A549 (cell line): ENCODE measurements at regions not wholly inside any gene's neighbourhood (a gene's known extent, or its start where the extent isn't known, plus 50 kb on each side); places are given as distances from the start of the nearest gene placed in this dataset.
A peak's percentile ranks its signal among the peaks of the same experiment; 100 is the strongest.

Source experiments
- ATAC-seq, 2 experiments: fragments of 200-7000 bp in 1 of 2; fragments of >200 bp in 1 of 2; cut with Nextera tagmentation in 1 of 2; cut with Tn5 transposase in 1 of 2; 3 replicates each; pipeline versions ENCODE4 v1.8.0 to v1.9.1; 2018 to 2020; ENCODE audit warnings: mild to moderate bottlenecking in 1 of 2, moderate library complexity in 1 of 2
- CTCF ChIA-PET: fragments of 300-600 bp; sonication (Branson Sonifier 250); formaldehyde crosslinking; extraction: SDS; loops from one replicate; lab custom pipeline; 2021; ENCODE audit warnings: antibody characterized with exemption, inconsistent platforms; lab: Yijun Ruan, JAX
- POLR2A ChIA-PET: fragments of 350-600 bp; formaldehyde crosslinking; extraction: SDS; loops from one replicate; lab custom pipeline; 2021; ENCODE audit warnings: antibody characterized with exemption, inconsistent platforms; lab: Yijun Ruan, JAX
- DNase-seq, 2 experiments: peaks; one replicate each; pipeline versions ENCODE4 v3.0.0 to v3.0.0-alpha.2; 2011 to 2016; ENCODE audit warnings: low read depth in 1 of 2, low spot score in 1 of 2
- FAIRE-seq: peaks from 2 replicates; lab custom pipeline; 2011; peaks lifted over from hg19 to GRCh38; lab: Jason Lieb, UNC
- H3K27ac ChIP-seq, 2 experiments: fragments of >200 bp; sonication (Bioruptor Twin); formaldehyde crosslinking; 3 replicates each; pipeline ENCODE4 v1.5.1; 2016 to 2017
- H3K4me1 ChIP-seq: fragments of >200 bp; sonication (Bioruptor Twin); formaldehyde crosslinking; 3 replicates; pipeline ENCODE4 v1.6.1; 2016
- H3K4me2 ChIP-seq: fragments of >200 bp; sonication (Bioruptor Twin); formaldehyde crosslinking; 3 replicates; pipeline ENCODE4 v1.6.1; 2016
- H3K4me3 ChIP-seq: fragments of >200 bp; sonication (Bioruptor Twin); formaldehyde crosslinking; 3 replicates; pipeline ENCODE4 v1.5.1; 2016
- H3K9me3 ChIP-seq: fragments of >200 bp; sonication (Bioruptor Twin); formaldehyde crosslinking; 3 replicates; pipeline ENCODE4 v1.6.1; 2016
- CBX8 ChIP-seq: fragments of 200-600 bp; sonication (generic); IDR thresholded peaks from 2 replicates; pipeline ENCODE4 v1.6.1; 2016
- CEBPB ChIP-seq, 2 experiments: fragments of >200 bp in 1 of 2; sonication (Bioruptor Twin) in 1 of 2; formaldehyde crosslinking in 1 of 2; IDR thresholded peaks; 2 replicates each; pipeline ENCODE4 v1.6.1; 2012 to 2016
- CHD2 ChIP-seq: fragments of 150-350 bp; IDR thresholded peaks from 2 replicates; pipeline ENCODE4 v1.6.1; 2014; ENCODE audit warnings: low read length; ENCODE audit not compliant: partially characterized antibody
- CHD4 ChIP-seq: fragments of 200-600 bp; sonication (generic); IDR thresholded peaks from 2 replicates; pipeline ENCODE4 v1.6.1; 2016; ENCODE audit warnings: antibody characterized with exemption, mild to moderate bottlenecking, borderline replicate concordance
- EP300 ChIP-seq, 2 experiments: fragments of >200 bp; sonication (Bioruptor Twin); formaldehyde crosslinking; IDR thresholded peaks; 2 replicates in 1 of 2; 3 replicates in 1 of 2; pipeline ENCODE4 v1.6.1; 2016 to 2017
- FOSB ChIP-seq: fragments of 250-450 bp; sonication (Bioruptor Pico); IDR thresholded peaks from 2 replicates; pipeline ENCODE4 v1.5.0; 2020; ENCODE audit warnings: mild to moderate bottlenecking, moderate library complexity
- GATA3 ChIP-seq: IDR thresholded peaks from 2 replicates; pipeline ENCODE4 v1.6.1; 2012; ENCODE audit warnings: borderline replicate concordance
- HDAC2 ChIP-seq: fragments of 200-600 bp; sonication (generic); IDR thresholded peaks from 2 replicates; pipeline ENCODE4 v1.6.1; 2016
- HES2 ChIP-seq: fragments of >200 bp; sonication (Bioruptor Twin); formaldehyde crosslinking; IDR thresholded peaks from 2 replicates; pipeline ENCODE4 v1.6.1; 2016
- HOXB13 ChIP-seq: fragments of 250-450 bp; sonication (Bioruptor Pico); IDR thresholded peaks from 2 replicates; pipeline ENCODE4 v1.5.0; 2020; ENCODE audit warnings: low read depth, mild to moderate bottlenecking, moderate library complexity
- JUNB ChIP-seq: fragments of >200 bp; sonication (Bioruptor Twin); formaldehyde crosslinking; IDR thresholded peaks from 2 replicates; pipeline ENCODE4 v1.6.1; 2016
- MAFK ChIP-seq: fragments of 450-650 bp; IDR thresholded peaks from 2 replicates; pipeline ENCODE4 v1.6.1; 2014; ENCODE audit not compliant: partially characterized antibody
- MAX ChIP-seq: IDR thresholded peaks from 2 replicates; pipeline ENCODE4 v1.6.1; 2012
- MAZ ChIP-seq: fragments of 150-350 bp; IDR thresholded peaks from 2 replicates; pipeline ENCODE4 v1.6.1; 2014; ENCODE audit warnings: antibody characterized with exemption, low read depth, low read length, borderline replicate concordance
- NR3C1 ChIP-seq: fragments of >200 bp; sonication (Bioruptor Twin); formaldehyde crosslinking; IDR thresholded peaks from 3 replicates; pipeline ENCODE4 v1.6.1; 2017
- POLR2A ChIP-seq: IDR thresholded peaks from 2 replicates; pipeline ENCODE4 v1.6.1; 2012; ENCODE audit warnings: mild to moderate bottlenecking, low read length
- RAD21 ChIP-seq, 2 experiments: fragments of >200 bp in 1 of 2; sonication (Bioruptor Twin) in 1 of 2; formaldehyde crosslinking in 1 of 2; IDR thresholded peaks in 1 of 2; conservative IDR thresholded peaks in 1 of 2; 2 replicates in 1 of 2; 3 replicates in 1 of 2; pipeline ENCODE4 v1.6.1; 2012 to 2018; ENCODE audit warnings: inconsistent platforms in 1 of 2
- RCOR1 ChIP-seq: fragments of 150-350 bp; IDR thresholded peaks from 2 replicates; pipeline ENCODE4 v1.6.1; 2014; ENCODE audit warnings: antibody characterized with exemption, low read length, low read depth
- RFX5 ChIP-seq: fragments of 450-650 bp; IDR thresholded peaks from 2 replicates; pipeline ENCODE4 v1.7.1; 2014; ENCODE audit warnings: antibody characterized with exemption, mild to moderate bottlenecking, moderate library complexity
- SREBF2 ChIP-seq: fragments of 450-650 bp; IDR thresholded peaks from 2 replicates; pipeline ENCODE4 v1.6.1; 2014; ENCODE audit warnings: mild to moderate bottlenecking, moderate library complexity
- TP53 ChIP-seq: fragments of 250-450 bp; sonication (Bioruptor Pico); IDR thresholded peaks from 2 replicates; pipeline ENCODE4 v1.5.0; 2021; ENCODE audit warnings: mild to moderate bottlenecking, moderate library complexity
- ZC3H11A ChIP-seq: fragments of 450-650 bp; IDR thresholded peaks from 2 replicates; pipeline ENCODE4 v1.6.1; 2014; ENCODE audit warnings: antibody characterized with exemption, mild to moderate bottlenecking
- ZSCAN20 ChIP-seq: fragments of 250-450 bp; sonication (Bioruptor Pico); IDR thresholded peaks from 2 replicates; pipeline ENCODE4 v1.8.0; 2022; ENCODE audit warnings: mild to moderate bottlenecking, moderate library complexity
- WGBS: methylation state at CpG from one replicate; pipeline ENCODE4 v1.1.6; 2017; ENCODE audit errors: missing lambda C conversion rate; 5-methylcytosine and 5-hydroxymethylcytosine counted together
- TF ChIP-seq, protein P1 (sequence below): fragments of 450-650 bp; IDR thresholded peaks from 2 replicates; pipeline ENCODE4 v1.6.1; 2014; ENCODE audit warnings: antibody characterized with exemption
- TF ChIP-seq, protein P2 (sequence below): fragments of >200 bp; sonication (Bioruptor Twin); formaldehyde crosslinking; IDR thresholded peaks from 3 replicates; pipeline ENCODE4 v1.6.1; 2016
- TF ChIP-seq, protein P3 (sequence below): IDR thresholded peaks from 2 replicates; pipeline ENCODE4 v1.6.1; 2012; ENCODE audit warnings: low read depth, borderline replicate concordance
- TF ChIP-seq, protein P4 (sequence below): fragments of >200 bp; sonication (Bioruptor Twin); formaldehyde crosslinking; IDR thresholded peaks from 3 replicates; pipeline ENCODE4 v1.5.1; 2016
- TF ChIP-seq, protein P5 (sequence below): fragments of 250-450 bp; sonication (Bioruptor Pico); IDR thresholded peaks from 2 replicates; pipeline ENCODE4 v1.5.0; 2020; ENCODE audit warnings: low read depth, mild to moderate bottlenecking, moderate library complexity

DNA sequence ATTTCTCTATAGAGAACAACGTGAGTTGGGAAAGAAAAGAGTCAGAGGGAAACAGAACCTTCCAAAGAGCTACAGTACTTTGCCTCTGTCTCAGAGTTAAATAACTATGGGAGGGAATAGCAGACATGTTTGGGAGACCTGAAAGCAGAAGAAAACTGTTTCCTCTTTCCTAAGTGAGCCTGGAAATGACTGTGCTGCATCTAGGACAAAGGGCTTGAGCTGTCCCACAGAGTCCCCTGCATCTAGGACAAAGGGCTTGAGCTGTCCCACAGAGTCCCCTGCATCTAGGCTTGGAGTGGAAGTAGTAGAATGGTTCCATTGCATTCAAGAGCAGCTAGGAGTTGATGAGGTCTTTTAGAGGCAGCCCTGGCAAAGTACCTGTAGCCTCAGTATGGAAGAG, 149.7 kb downstream of the DKK1 start:
- TF ChIP-seq, protein P1, sequence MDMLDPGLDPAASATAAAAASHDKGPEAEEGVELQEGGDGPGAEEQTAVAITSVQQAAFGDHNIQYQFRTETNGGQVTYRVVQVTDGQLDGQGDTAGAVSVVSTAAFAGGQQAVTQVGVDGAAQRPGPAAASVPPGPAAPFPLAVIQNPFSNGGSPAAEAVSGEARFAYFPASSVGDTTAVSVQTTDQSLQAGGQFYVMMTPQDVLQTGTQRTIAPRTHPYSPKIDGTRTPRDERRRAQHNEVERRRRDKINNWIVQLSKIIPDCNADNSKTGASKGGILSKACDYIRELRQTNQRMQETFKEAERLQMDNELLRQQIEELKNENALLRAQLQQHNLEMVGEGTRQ: no peak
- TF ChIP-seq POLR2A: no peak
- no peak for TF ChIP-seq CHD4
- Histone ChIP-seq H3K4me3 (no peak overlapping the region), H3K9me3 (no peaks in the 10 kb centered on the region), H3K4me2 (no peak overlapping the region), H3K4me1 (peaks cover 20% of the 10 kb centered on the region), H3K27ac (peak overlapping the region; percentile 2 to 50; a peak in 4 of 6 replicates)
- FAIRE-seq (no peak), ATAC-seq (peak in 1 of 2 experiments; percentile 21; a peak in 1 of 6 replicates), DNase-seq (no peak)
- POLR2A ChIA-PET: interaction anchor here (0.6 kb wide), 1 partner anchor 150 kb away, joined by 3 read pairs; the partner anchor contains the start of gene DKK1
- CTCF ChIA-PET: interaction anchor here (1.0 to 4.3 kb wide), 7 partner anchors 10 to 156 kb away, joined by 3 to 12 read pairs (median 4); partner anchors contain the start of gene DKK1
- WGBS: 86% methylated on average over 1 of the region's 1 CpG

DNA sequence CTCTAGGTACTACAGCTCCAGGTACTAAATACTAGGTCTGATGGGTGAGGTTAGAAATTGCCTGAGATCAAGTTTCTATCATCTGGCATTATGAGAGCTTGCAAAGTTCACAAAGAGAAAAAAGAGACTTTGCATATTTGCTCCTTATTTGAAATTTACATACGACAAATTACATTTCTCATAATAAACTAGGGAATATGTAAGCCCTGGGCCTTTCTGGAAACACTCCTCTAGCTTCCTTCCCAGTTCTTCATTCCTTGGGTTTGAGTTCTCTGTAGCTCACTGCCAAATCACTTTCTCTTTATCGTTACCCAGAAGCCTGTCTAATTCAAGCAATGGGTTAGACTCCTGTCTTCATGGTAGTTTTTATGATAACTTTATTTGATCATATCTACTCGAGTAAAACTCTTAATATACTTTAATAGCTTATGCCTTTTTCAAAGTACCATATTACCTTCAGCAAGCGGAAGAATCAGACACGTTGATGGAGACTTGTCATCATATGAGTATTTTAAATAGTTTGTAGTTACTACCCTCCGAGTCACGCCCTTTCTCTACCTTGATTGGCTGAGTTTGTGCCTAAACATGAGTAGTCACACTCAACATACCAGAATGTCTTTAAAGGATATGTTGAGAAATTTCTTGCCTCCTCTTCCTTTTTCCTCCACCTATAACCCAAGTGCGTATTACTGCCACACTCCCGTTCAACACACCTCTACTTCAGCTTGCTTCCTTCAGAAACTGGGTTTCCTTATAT, 150.5 kb downstream of the DKK1 start:
- Histone ChIP-seq H3K4me3 (no peak overlapping the region), H3K27ac (no peak overlapping the region; a peak in 1 of 6 replicates), H3K4me1 (peaks cover 13% of the 10 kb centered on the region; the same call in 2 of the 3 replicates), H3K9me3 (no peaks in the 10 kb centered on the region), H3K4me2 (no peak overlapping the region)
- ChIA-PET CTCF (interaction anchor here (1.0 to 4.3 kb wide), 8 partner anchors 11 to 157 kb away, joined by 3 to 12 read pairs (median 4); partner anchors contain the start of gene DKK1), POLR2A (interaction anchor here (0.6 kb wide), 1 partner anchor 150 kb away, joined by 3 read pairs; the partner anchor contains the start of gene DKK1)
- TF ChIP-seq NR3C1 (no peak), HDAC2 (no peak), RFX5 (no peak), MAZ (no peak), POLR2A (no peak), SREBF2 (no peak), RAD21 (conservative IDR thresholded peaks at IDR 0.05 in 1 of 2, IDR thresholded peaks at IDR 0.05 in 1 of 2) (no peak), MAFK (no peak), CHD2 (no peak), CBX8 (no peak), JUNB (no peak), CEBPB (IDR thresholded peaks at IDR 0.05) (no peak), HES2 (no peak), MAX (no peak), EP300 (IDR thresholded peaks at IDR 0.05) (no peak)
- TF ChIP-seq, protein P2, sequence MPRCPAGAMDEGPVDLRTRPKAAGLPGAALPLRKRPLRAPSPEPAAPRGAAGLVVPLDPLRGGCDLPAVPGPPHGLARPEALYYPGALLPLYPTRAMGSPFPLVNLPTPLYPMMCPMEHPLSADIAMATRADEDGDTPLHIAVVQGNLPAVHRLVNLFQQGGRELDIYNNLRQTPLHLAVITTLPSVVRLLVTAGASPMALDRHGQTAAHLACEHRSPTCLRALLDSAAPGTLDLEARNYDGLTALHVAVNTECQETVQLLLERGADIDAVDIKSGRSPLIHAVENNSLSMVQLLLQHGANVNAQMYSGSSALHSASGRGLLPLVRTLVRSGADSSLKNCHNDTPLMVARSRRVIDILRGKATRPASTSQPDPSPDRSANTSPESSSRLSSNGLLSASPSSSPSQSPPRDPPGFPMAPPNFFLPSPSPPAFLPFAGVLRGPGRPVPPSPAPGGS: no peak
- TF ChIP-seq, protein P3, sequence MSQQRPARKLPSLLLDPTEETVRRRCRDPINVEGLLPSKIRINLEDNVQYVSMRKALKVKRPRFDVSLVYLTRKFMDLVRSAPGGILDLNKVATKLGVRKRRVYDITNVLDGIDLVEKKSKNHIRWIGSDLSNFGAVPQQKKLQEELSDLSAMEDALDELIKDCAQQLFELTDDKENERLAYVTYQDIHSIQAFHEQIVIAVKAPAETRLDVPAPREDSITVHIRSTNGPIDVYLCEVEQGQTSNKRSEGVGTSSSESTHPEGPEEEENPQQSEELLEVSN: no peak
- FAIRE-seq (no peak), DNase-seq (no peak), ATAC-seq (no peak)
- WGBS: 89% methylated on average over 9 of the region's 9 CpGs

- WGBS: 88% methylated on average over 3 of the region's 3 CpGs
- no peak overlapping the region for H3K4me2 ChIP-seq
- no peaks in the 10 kb centered on the region for H3K9me3 ChIP-seq
- DNase-seq: no peak
- POLR2A ChIA-PET: no interaction called here
- 0 out of 3 replicates have a peak, but pooled peaks cover 9% of the 10 kb centered on the region for H3K4me1 ChIP-seq
- FAIRE-seq: no peak
- no peak for ATAC-seq
- CTCF ChIA-PET: interaction anchor here (1.2 to 4.3 kb wide), 2 partner anchors 20 to 157 kb away, joined by 3 to 12 read pairs; no protein-coding TSS in a partner anchor
- H3K4me3 ChIP-seq: no peak overlapping the region
- H3K27ac ChIP-seq: no peak overlapping the region
- no peak for TF ChIP-seq HES2
- TF ChIP-seq FOSB: no peak
- no peak for TF ChIP-seq JUNB
- TF ChIP-seq HOXB13 (CRISPR knock-in tag): no peak
- TF ChIP-seq, protein P4, sequence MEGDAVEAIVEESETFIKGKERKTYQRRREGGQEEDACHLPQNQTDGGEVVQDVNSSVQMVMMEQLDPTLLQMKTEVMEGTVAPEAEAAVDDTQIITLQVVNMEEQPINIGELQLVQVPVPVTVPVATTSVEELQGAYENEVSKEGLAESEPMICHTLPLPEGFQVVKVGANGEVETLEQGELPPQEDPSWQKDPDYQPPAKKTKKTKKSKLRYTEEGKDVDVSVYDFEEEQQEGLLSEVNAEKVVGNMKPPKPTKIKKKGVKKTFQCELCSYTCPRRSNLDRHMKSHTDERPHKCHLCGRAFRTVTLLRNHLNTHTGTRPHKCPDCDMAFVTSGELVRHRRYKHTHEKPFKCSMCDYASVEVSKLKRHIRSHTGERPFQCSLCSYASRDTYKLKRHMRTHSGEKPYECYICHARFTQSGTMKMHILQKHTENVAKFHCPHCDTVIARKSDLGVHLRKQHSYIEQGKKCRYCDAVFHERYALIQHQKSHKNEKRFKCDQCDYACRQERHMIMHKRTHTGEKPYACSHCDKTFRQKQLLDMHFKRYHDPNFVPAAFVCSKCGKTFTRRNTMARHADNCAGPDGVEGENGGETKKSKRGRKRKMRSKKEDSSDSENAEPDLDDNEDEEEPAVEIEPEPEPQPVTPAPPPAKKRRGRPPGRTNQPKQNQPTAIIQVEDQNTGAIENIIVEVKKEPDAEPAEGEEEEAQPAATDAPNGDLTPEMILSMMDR: no peak
- TF ChIP-seq, protein P5, sequence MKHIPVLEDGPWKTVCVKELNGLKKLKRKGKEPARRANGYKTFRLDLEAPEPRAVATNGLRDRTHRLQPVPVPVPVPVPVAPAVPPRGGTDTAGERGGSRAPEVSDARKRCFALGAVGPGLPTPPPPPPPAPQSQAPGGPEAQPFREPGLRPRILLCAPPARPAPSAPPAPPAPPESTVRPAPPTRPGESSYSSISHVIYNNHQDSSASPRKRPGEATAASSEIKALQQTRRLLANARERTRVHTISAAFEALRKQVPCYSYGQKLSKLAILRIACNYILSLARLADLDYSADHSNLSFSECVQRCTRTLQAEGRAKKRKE (CRISPR knock-in tag): no peak
- no peak for TF ChIP-seq GATA3
- TF ChIP-seq RAD21 (conservative IDR thresholded peaks at IDR 0.05 in 1 of 2, IDR thresholded peaks at IDR 0.05 in 1 of 2): no peak
- no peak for TF ChIP-seq RCOR1
- no peak for TF ChIP-seq ZSCAN20 (CRISPR knock-in tag)
- no peak for TF ChIP-seq SREBF2
- TF ChIP-seq ZC3H11A: no peak
- no peak for TF ChIP-seq NR3C1
- TF ChIP-seq TP53 (CRISPR knock-in tag): no peak
- TF ChIP-seq POLR2A: no peak
Measured at GRCh38 chr10:52465202-52465601, 151.1 kb downstream of the DKK1 start.
